ENCODE measurements at regions not wholly inside any gene's neighbourhood (a gene's known extent, or its start where the extent isn't known, plus 50 kb on each side); places are given as distances from the start of the nearest gene placed in this dataset.

DNA sequence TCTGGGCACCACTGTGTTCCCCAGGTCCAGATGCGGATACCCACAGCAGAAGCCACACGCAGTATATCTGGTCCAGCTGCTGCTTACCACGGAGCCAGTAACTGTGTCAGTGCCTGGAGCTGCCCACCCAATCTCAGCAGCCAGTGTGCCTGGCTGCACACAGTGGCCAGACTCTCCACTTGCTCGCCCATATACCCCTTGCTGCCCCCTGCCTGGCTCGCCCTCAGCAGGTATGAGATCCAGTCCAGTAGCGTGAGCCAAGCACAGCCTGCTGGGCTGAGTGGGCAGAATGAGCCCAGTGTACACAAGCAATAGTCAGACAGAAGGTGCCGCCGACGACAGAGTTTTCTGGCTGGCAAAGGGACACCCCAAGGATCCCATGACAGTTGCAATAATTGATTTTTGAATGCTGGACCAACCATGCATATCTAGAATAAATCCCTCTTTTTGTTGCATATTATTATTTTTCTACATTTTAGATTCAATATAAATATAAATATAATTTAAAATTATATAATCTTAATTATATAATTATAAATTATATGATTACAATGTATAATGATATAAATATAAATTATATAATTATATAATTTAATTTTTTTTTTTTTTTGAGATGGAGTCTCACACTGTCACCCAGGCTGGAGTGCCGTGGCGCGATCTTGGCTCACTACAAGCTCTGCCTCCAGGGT is 918.8 kb upstream of the MIR17HG start:
- Histone ChIP-seq H3K9me3 (no peaks in the 10 kb centered on the region), H3K27me3 (no peaks in the 10 kb centered on the region), H3K4me1 (no peaks in the 10 kb centered on the region), H3K4me3 (no peak overlapping the region), H3K27ac (no peak overlapping the region), H3K36me3 (no peaks in the 10 kb centered on the region)
- no peak for ATAC-seq
- WGBS, 2 donors (ENCODE audit: low coverage in 1 of 2), result 90 to 94% methylated on average over 3 to 10 of the region's 12 CpGs
- TF ChIP-seq, protein P1, sequence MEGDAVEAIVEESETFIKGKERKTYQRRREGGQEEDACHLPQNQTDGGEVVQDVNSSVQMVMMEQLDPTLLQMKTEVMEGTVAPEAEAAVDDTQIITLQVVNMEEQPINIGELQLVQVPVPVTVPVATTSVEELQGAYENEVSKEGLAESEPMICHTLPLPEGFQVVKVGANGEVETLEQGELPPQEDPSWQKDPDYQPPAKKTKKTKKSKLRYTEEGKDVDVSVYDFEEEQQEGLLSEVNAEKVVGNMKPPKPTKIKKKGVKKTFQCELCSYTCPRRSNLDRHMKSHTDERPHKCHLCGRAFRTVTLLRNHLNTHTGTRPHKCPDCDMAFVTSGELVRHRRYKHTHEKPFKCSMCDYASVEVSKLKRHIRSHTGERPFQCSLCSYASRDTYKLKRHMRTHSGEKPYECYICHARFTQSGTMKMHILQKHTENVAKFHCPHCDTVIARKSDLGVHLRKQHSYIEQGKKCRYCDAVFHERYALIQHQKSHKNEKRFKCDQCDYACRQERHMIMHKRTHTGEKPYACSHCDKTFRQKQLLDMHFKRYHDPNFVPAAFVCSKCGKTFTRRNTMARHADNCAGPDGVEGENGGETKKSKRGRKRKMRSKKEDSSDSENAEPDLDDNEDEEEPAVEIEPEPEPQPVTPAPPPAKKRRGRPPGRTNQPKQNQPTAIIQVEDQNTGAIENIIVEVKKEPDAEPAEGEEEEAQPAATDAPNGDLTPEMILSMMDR (IDR thresholded peaks at IDR 0.05), result no peak
- TF ChIP-seq POLR2A (IDR thresholded peaks at IDR 0.05) (no peak), EP300 (IDR thresholded peaks at IDR 0.05) (no peak), POLR2AphosphoS5 (IDR thresholded peaks at IDR 0.05) (no peak)

DNA sequence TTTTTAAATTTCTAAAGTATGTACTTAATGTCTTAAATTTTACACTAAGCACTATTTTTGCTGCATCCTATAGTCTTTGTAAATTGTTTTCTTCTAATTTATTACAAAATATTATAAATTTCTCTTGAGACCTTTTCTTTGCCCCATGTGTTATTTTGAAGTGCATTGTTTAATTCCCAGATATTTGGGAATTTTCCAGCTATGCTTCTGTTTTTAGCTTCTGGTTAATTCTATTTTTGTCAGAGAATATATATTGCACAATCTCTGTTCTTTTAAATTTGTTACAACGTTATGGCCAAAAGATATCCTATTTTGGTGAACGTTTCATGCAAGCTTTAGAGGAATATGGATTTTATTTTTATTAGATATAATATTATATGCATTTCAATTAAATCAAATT is 917.4 kb upstream of the MIR17HG start:
- H3K36me3 ChIP-seq, result no peaks in the 10 kb centered on the region
- no peak overlapping the region for H3K4me3 ChIP-seq
- no peaks in the 10 kb centered on the region for H3K27me3 ChIP-seq
- WGBS, 2 donors (ENCODE audit: low coverage in 1 of 2), result 35 to 44% methylated on average over 2 of the region's 2 CpGs
- no peaks in the 10 kb centered on the region for H3K9me3 ChIP-seq
- H3K27ac ChIP-seq, result no peak overlapping the region
- ATAC-seq, result no peak
- no peaks in the 10 kb centered on the region for H3K4me1 ChIP-seq
- TF ChIP-seq, protein P1 (IDR thresholded peaks at IDR 0.05), result no peak
- TF ChIP-seq POLR2A (IDR thresholded peaks at IDR 0.05), result no peak

DNA sequence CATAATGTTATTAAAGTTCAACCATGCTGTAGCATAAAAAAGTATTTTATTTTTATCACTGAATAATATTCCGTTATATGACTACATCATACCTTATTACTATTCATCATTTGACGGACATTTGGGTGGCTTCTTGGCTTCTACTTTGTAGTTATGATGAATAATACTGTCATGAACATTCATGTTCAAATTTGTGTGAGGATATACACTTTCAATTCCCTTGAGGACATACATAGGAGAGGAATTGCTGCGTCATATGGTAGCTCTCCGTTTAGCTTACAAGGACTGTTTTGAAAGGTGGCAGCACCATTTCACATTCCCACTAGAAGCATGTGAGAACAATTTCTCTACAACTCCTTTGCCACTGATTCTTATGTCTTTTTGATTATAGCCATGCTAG is 910.8 kb upstream of the MIR17HG start:
- no peak overlapping the region for H3K4me3 ChIP-seq
- no peaks in the 10 kb centered on the region for H3K4me1 ChIP-seq
- no peaks in the 10 kb centered on the region for H3K27me3 ChIP-seq
- H3K9me3 ChIP-seq, result no peaks in the 10 kb centered on the region
- WGBS, 2 donors (ENCODE audit: low coverage in 1 of 2), result 88 to 92% methylated on average over 4 of the region's 4 CpGs
- no peak for ATAC-seq
- H3K36me3 ChIP-seq, result no peaks in the 10 kb centered on the region
- H3K27ac ChIP-seq, result no peak overlapping the region
- TF ChIP-seq POLR2A (IDR thresholded peaks at IDR 0.05) (no peak), EP300 (IDR thresholded peaks at IDR 0.05) (no peak), POLR2AphosphoS5 (IDR thresholded peaks at IDR 0.05) (no peak)
- TF ChIP-seq, protein P1 (IDR thresholded peaks at IDR 0.05), result no peak

DNA sequence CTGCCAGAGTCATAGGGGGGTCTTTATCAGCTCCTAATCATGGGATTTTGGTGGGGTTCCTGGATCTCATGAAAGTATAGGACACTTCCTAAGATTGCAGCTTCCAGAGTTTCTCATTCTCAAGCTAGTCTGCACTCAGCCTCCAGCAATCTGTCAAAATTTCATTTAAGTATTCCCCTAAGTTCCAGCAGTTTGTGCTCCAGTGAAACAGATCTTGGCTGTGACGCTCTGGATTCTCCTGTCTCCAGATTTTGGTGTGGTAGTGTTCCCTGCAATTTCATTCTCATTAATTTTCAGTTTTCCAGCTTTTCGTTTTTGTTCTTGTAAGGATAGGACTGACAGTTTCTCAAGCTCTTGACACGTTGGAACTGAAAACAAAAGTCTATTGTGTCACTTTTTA is 908.9 kb upstream of the MIR17HG start:
- Histone ChIP-seq H3K4me1 (no peaks in the 10 kb centered on the region), H3K4me3 (no peak overlapping the region), H3K27me3 (no peaks in the 10 kb centered on the region), H3K36me3 (no peaks in the 10 kb centered on the region), H3K27ac (no peak overlapping the region), H3K9me3 (no peaks in the 10 kb centered on the region)
- TF ChIP-seq POLR2AphosphoS5 (IDR thresholded peaks at IDR 0.05) (no peak), POLR2A (IDR thresholded peaks at IDR 0.05) (no peak), EP300 (IDR thresholded peaks at IDR 0.05) (no peak)
- TF ChIP-seq, protein P1 (IDR thresholded peaks at IDR 0.05), result no peak
- no peak for ATAC-seq
- WGBS, 2 donors (ENCODE audit: low coverage in 1 of 2), result 44 to 69% methylated on average over 3 of the region's 3 CpGs

DNA sequence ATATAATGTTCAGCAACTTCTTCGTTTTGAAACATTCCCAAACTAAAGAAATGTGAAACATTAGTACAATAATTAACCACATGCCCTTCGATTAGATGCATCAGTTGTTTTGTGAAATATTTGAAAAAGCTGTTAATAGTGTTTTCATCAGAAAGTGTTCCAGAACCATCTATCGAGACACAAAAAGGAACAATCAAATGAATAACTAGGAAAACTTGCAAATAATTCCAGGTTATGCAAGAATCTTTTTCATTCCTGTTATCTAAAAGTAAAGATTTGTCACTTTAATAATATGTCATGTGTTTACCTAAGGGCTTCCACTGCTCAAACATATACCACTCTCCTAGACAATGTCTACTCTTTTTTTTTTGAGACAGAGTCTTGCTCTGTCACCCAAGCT is 904.2 kb upstream of the MIR17HG start:
- 81 to 97% methylated on average over 3 of the region's 3 CpGs for WGBS, 2 donors (ENCODE audit: low coverage in 1 of 2)
- no peak overlapping the region for H3K27ac ChIP-seq
- TF ChIP-seq POLR2A (IDR thresholded peaks at IDR 0.05) (no peak), EP300 (IDR thresholded peaks at IDR 0.05) (no peak), POLR2AphosphoS5 (IDR thresholded peaks at IDR 0.05) (no peak)
- TF ChIP-seq, protein P1 (IDR thresholded peaks at IDR 0.05), result no peak
- no peaks in the 10 kb centered on the region for H3K27me3 ChIP-seq
- H3K4me3 ChIP-seq, result no peak overlapping the region
- no peaks in the 10 kb centered on the region for H3K36me3 ChIP-seq
- H3K9me3 ChIP-seq, result no peaks in the 10 kb centered on the region
- no peak for ATAC-seq
- H3K4me1 ChIP-seq, result peaks cover 0 to 5% (median 0%) of the 10 kb centered on the region in 3 donors

Data from gastroesophageal sphincter (tissue), 4 donors.